Endothelial cell of hepatic sinusoid (primary cell): ENCODE measurements at regions not wholly inside any gene's neighbourhood (a gene's known extent, or its start where the extent isn't known, plus 50 kb on each side); places are given as distances from the start of the nearest gene placed in this dataset.
"Not testable (repeated sequence)": the region's sequence is repeated elsewhere in the genome, so short reads cannot be mapped to it uniquely, and the experiment has no call there.

Experiments used
- in situ Hi-C: cut with HindIII; loops from 2 replicates; pipeline ENCODE4 v1.10.0; 2017; ENCODE audit warnings: low sequenced_read_pairs

- in situ Hi-C loops: no loop called here
These were observed 244.8 kb downstream of the MYCN start for GRCh38 chr2:16184945-16185660.

GRCh38 chr2:16184341-16184890, 244.1 kb downstream of the MYCN start:
- in situ Hi-C loops: no loop called here

GRCh38 chr2:16183345-16183744, 243.0 kb downstream of the MYCN start:
- in situ Hi-C loops: no loop called here

- in situ Hi-C loops: no loop called here
These were observed 242.5 kb downstream of the MYCN start for GRCh38 chr2:16182841-16183240.

GRCh38 chr2:16182311-16182815, 242.0 kb downstream of the MYCN start:
- in situ Hi-C loops: not testable (repeated sequence)

GRCh38 chr2:16181741-16182090, 241.4 kb downstream of the MYCN start:
- in situ Hi-C loops: no loop called here

GRCh38 chr2:16181062-16181740, 240.9 kb downstream of the MYCN start:
- in situ Hi-C loops: no loop called here

- in situ Hi-C loops: no loop called here
These were observed 240.3 kb downstream of the MYCN start for GRCh38 chr2:16180631-16181030.

- in situ Hi-C loops: no loop called here
These were observed 239.5 kb downstream of the MYCN start for GRCh38 chr2:16179701-16180416.

GRCh38 chr2:16178551-16179130, 238.3 kb downstream of the MYCN start:
- in situ Hi-C loops: no loop called here

GRCh38 chr2:16177671-16178180, 237.4 kb downstream of the MYCN start:
- in situ Hi-C loops: no loop called here

GRCh38 chr2:16176971-16177480, 236.7 kb downstream of the MYCN start:
- in situ Hi-C loops: no loop called here

- in situ Hi-C loops: no loop called here
These were observed 235.0 kb downstream of the MYCN start for GRCh38 chr2:16175247-16175825.

- in situ Hi-C loops: no loop called here
These were observed 234.3 kb downstream of the MYCN start for GRCh38 chr2:16174693-16175045.

- in situ Hi-C loops: no loop called here
These were observed 233.7 kb downstream of the MYCN start for GRCh38 chr2:16173893-16174692.

- in situ Hi-C loops: no loop called here
These were observed 232.2 kb downstream of the MYCN start for GRCh38 chr2:16172324-16173175.

- in situ Hi-C loops: no loop called here
These were observed 231.1 kb downstream of the MYCN start for GRCh38 chr2:16171425-16171920.

- in situ Hi-C loops: no loop called here
These were observed 230.5 kb downstream of the MYCN start for GRCh38 chr2:16170675-16171424.
